ENCODE measurements at regions not wholly inside any gene's neighbourhood (a gene's known extent, or its start where the extent isn't known, plus 50 kb on each side); places are given as distances from the start of the nearest gene placed in this dataset.

GRCh38 chr1:185515696-185516095, 198.7 kb upstream of the IVNS1ABP start:
- TF ChIP-seq CTCF (IDR thresholded peaks at IDR 0.05): no peak
- no peak for TF ChIP-seq POLR2A (IDR thresholded peaks at IDR 0.05)

Data from tibial nerve (tissue), 3 donors.